OCI-LY3 (cell line): ENCODE measurements at regions not wholly inside any gene's neighbourhood (a gene's known extent, or its start where the extent isn't known, plus 50 kb on each side); places are given as distances from the start of the nearest gene placed in this dataset.

Source experiments
- H2AFZ ChIP-seq: fragments of 200-600, 300-600 bp; shearing (Covaris generic); 2 replicates; pipeline ENCODE4 v1.6.0; 2014; ENCODE audit warnings: antibody characterized with exemption, low read depth, low read length
- H3K27ac ChIP-seq: fragments of 200-600, 300-600 bp; sonication (generic); 2 replicates; pipeline ENCODE4 v1.5.1; 2014; ENCODE audit warnings: mild to moderate bottlenecking, low read length, moderate library complexity, mixed read lengths
- H3K27me3 ChIP-seq: fragments of 200-600, 300-600 bp; sonication (generic); 2 replicates; pipeline ENCODE4 v1.6.1; 2014; ENCODE audit warnings: low read depth, low read length, mixed read lengths
- H3K36me3 ChIP-seq: fragments of 200-600, 300-600 bp; sonication (generic); replicated peaks from 2 replicates; pipeline ENCODE3; 2014; ENCODE audit warnings: low read depth, low read length, mixed read lengths
- H3K4me1 ChIP-seq: fragments of 300-600, 200-600 bp; sonication (generic); 2 replicates; pipeline ENCODE4 v1.6.1; 2014; ENCODE audit warnings: low read length, mixed read lengths
- H3K4me2 ChIP-seq: fragments of 200-600, 300-600 bp; sonication (generic); 2 replicates; pipeline ENCODE4 v1.6.1; 2014; ENCODE audit warnings: low read length, mixed read lengths
- H3K4me3 ChIP-seq: fragments of 300-600, 200-600 bp; sonication (generic); 2 replicates; pipeline ENCODE4 v1.5.1; 2014; ENCODE audit warnings: antibody characterized with exemption, mild to moderate bottlenecking, low read length, moderate library complexity
- H3K79me2 ChIP-seq: fragments of 300-600, 200-600 bp; shearing (Covaris generic); 2 replicates; pipeline ENCODE4 v1.6.1; 2014; ENCODE audit warnings: mild to moderate bottlenecking, low read length, mixed read lengths
- H3K9ac ChIP-seq: fragments of 300-600, 200-600 bp; shearing (Covaris generic); 2 replicates; pipeline ENCODE4 v1.6.0; 2014; ENCODE audit warnings: mild to moderate bottlenecking, low read length, moderate library complexity
- H3K9me3 ChIP-seq: fragments of 200-600, 300-600 bp; shearing (Covaris generic); 2 replicates; pipeline ENCODE4 v1.6.1; 2014; ENCODE audit warnings: low read length, mixed read lengths; ENCODE audit not compliant: insufficient read depth
- H4K20me1 ChIP-seq: fragments of 200-600, 300-600 bp; sonication (generic); 2 replicates; pipeline ENCODE4 v1.6.1; 2016; ENCODE audit warnings: low read length, mixed read lengths; ENCODE audit not compliant: insufficient read depth
- CTCF ChIP-seq: fragments of 200-600, 300-600 bp; sonication (generic); IDR thresholded peaks from 2 replicates; pipeline ENCODE4 v1.5.1; 2014; ENCODE audit warnings: antibody characterized with exemption, low read length, low read depth
- EZH2phosphoT487 ChIP-seq: fragments of 200-600 bp; shearing (Covaris generic); IDR thresholded peaks from 2 replicates; pipeline ENCODE4 v1.6.1; 2018; ENCODE audit warnings: antibody characterized with exemption, mixed run types, low read depth

- no peaks in the 10 kb centered on the region for H4K20me1 ChIP-seq
- H3K27me3 ChIP-seq: no peaks in the 10 kb centered on the region
- no peak for TF ChIP-seq EZH2phosphoT487
- no peak for TF ChIP-seq CTCF
- no peaks in the 10 kb centered on the region for H3K36me3 ChIP-seq
- H3K4me2 ChIP-seq: no peak overlapping the region
- H3K9ac ChIP-seq: no peak overlapping the region
- no peaks in the 10 kb centered on the region for H3K9me3 ChIP-seq
- H3K79me2 ChIP-seq: no peaks in the 10 kb centered on the region
- no peak overlapping the region for H3K4me3 ChIP-seq
- H3K4me1 ChIP-seq: peaks cover 11% of the 10 kb centered on the region
- no peak overlapping the region for H2AFZ ChIP-seq
- H3K27ac ChIP-seq: no peak overlapping the region
Measured at GRCh38 chr4:106852426-106852825, 183.7 kb downstream of the DKK2 start.

GRCh38 chr4:106851726-106852125 lies 184.4 kb downstream of the DKK2 start:
- no peak overlapping the region for H2AFZ ChIP-seq
- TF ChIP-seq CTCF: no peak
- no peak for TF ChIP-seq EZH2phosphoT487
- no peaks in the 10 kb centered on the region for H3K79me2 ChIP-seq

GRCh38 chr4:106850691-106851090 lies 185.4 kb downstream of the DKK2 start:
- peaks cover 11% of the 10 kb centered on the region for H3K4me1 ChIP-seq
- H4K20me1 ChIP-seq: no peaks in the 10 kb centered on the region
- no peak overlapping the region for H3K27ac ChIP-seq
- no peaks in the 10 kb centered on the region for H3K79me2 ChIP-seq
- H3K9me3 ChIP-seq: no peaks in the 10 kb centered on the region
- TF ChIP-seq CTCF: no peak
- TF ChIP-seq EZH2phosphoT487: no peak
- H3K27me3 ChIP-seq: no peaks in the 10 kb centered on the region
- peak overlapping the region; percentile 23; the same call in 1 of the 2 replicates for H3K4me2 ChIP-seq
- H3K4me3 ChIP-seq: no peak overlapping the region
- H3K36me3 ChIP-seq: no peaks in the 10 kb centered on the region
- no peak overlapping the region for H2AFZ ChIP-seq
- no peak overlapping the region for H3K9ac ChIP-seq

More at GRCh38 chr4:106851726-106852125, 184.4 kb downstream of the DKK2 start:
- Histone ChIP-seq H3K9me3 (no peaks in the 10 kb centered on the region), H3K27me3 (no peaks in the 10 kb centered on the region), H4K20me1 (no peaks in the 10 kb centered on the region), H3K36me3 (no peaks in the 10 kb centered on the region), H3K4me1 (peaks cover 11% of the 10 kb centered on the region), H3K9ac (no peak overlapping the region), H3K4me3 (no peak overlapping the region), H3K27ac (no peak overlapping the region), H3K4me2 (no peak overlapping the region)

- no peak overlapping the region for H2AFZ ChIP-seq
- H3K36me3 ChIP-seq: no peaks in the 10 kb centered on the region
- no peak overlapping the region for H3K4me2 ChIP-seq
- no peak overlapping the region for H3K27ac ChIP-seq
- H3K79me2 ChIP-seq: no peaks in the 10 kb centered on the region
- H4K20me1 ChIP-seq: no peaks in the 10 kb centered on the region
- H3K9ac ChIP-seq: no peak overlapping the region
- H3K9me3 ChIP-seq: peaks cover 6% of the 10 kb centered on the region; the same call in 1 of the 2 replicates
- TF ChIP-seq CTCF (no peak), EZH2phosphoT487 (no peak)
- H3K4me1 ChIP-seq: peaks cover 4% of the 10 kb centered on the region
- H3K27me3 ChIP-seq: no peaks in the 10 kb centered on the region
- no peak overlapping the region for H3K4me3 ChIP-seq
Measured at GRCh38 chr4:106835919-106836318, 200.2 kb downstream of the DKK2 start.
